Common myeloid progenitor, CD34-positive (primary cell): ENCODE measurements at regions not wholly inside any gene's neighbourhood (a gene's known extent, or its start where the extent isn't known, plus 50 kb on each side); places are given as distances from the start of the nearest gene placed in this dataset.
A peak's percentile ranks its signal among the peaks of the same experiment; 100 is the strongest.

Experiments
- CTCF ChIA-PET: fragments of 350-600 bp; sonication (Branson Sonifier 250); formaldehyde crosslinking; loops from one replicate; lab custom pipeline; 2021; ENCODE audit warnings: antibody characterized with exemption; lab: Charles Lee
- POLR2A ChIA-PET: fragments of 350-600 bp; sonication (Branson Sonifier 250); formaldehyde crosslinking; loops from one replicate; lab custom pipeline; 2021; ENCODE audit warnings: antibody characterized with exemption; lab: Charles Lee
- DNase-seq, 3 donors: peaks; one replicate each; pipeline versions ENCODE4 v3.0.0 to v3.0.0-alpha.2; 2013
- H3K27ac ChIP-seq, 2 experiments: 1 replicate in 1 of 2; 2 replicates in 1 of 2; pipeline ENCODE4 v1.7.0; 2013; ENCODE audit warnings: inconsistent platforms in 2 of 2, low read length in 2 of 2, mild to moderate bottlenecking in 2 of 2, low read depth in 1 of 2, moderate library complexity in 1 of 2; ENCODE audit not compliant: severe bottlenecking in 2 of 2, insufficient read depth in 1 of 2, poor library complexity in 1 of 2
- H3K27me3 ChIP-seq, 5 experiments: replicated peaks in 2 of 5; 1 replicate in 3 of 5; 2 replicates in 2 of 5; pipeline versions ENCODE4 v1.6.1 to v1.7.0; 2013; ENCODE audit warnings: low read length in 4 of 5, mild to moderate bottlenecking in 2 of 5, moderate library complexity in 2 of 5, inconsistent platforms in 1 of 5; ENCODE audit not compliant: insufficient read depth in 5 of 5, control insufficient read depth in 4 of 5
- H3K36me3 ChIP-seq, 4 experiments: 1 replicate in 2 of 4; 2 replicates in 2 of 4; pipeline versions ENCODE4 v1.6.1 to v1.7.0; 2013; ENCODE audit warnings: low read length in 3 of 4, control low read depth in 1 of 4, mild to moderate bottlenecking in 1 of 4; ENCODE audit not compliant: control insufficient read depth in 4 of 4, insufficient read depth in 4 of 4
- H3K4me1 ChIP-seq, 4 experiments: 1 replicate in 3 of 4; 2 replicates in 1 of 4; pipeline versions ENCODE4 v1.6.1 to v1.7.1; 2013; ENCODE audit warnings: low read length in 3 of 4, mild to moderate bottlenecking in 3 of 4, control low read depth in 1 of 4, inconsistent platforms in 1 of 4, moderate library complexity in 1 of 4; ENCODE audit not compliant: control insufficient read depth in 4 of 4, insufficient read depth in 4 of 4; ENCODE audit errors: control extremely low read depth in 1 of 4
- H3K4me3 ChIP-seq, 7 experiments: 1 replicate in 4 of 7; 2 replicates in 3 of 7; pipeline versions ENCODE4 v1.5.1 to v1.7.0; 2013; ENCODE audit warnings: mild to moderate bottlenecking in 7 of 7, low read length in 6 of 7, moderate library complexity in 6 of 7, inconsistent platforms in 2 of 7, low read depth in 2 of 7, control low read depth in 1 of 7; ENCODE audit not compliant: insufficient read depth in 4 of 7, control insufficient read depth in 1 of 7; ENCODE audit errors: extremely low read depth in 1 of 7
- H3K9me3 ChIP-seq, 5 experiments: 1 replicate in 4 of 5; 2 replicates in 1 of 5; pipeline versions ENCODE4 v1.6.1 to v1.7.1; 2013; ENCODE audit warnings: low read length in 4 of 5, mild to moderate bottlenecking in 2 of 5, inconsistent platforms in 1 of 5, low read depth in 1 of 5, moderate library complexity in 1 of 5; ENCODE audit not compliant: control insufficient read depth in 4 of 5, insufficient read depth in 2 of 5; ENCODE audit errors: control extremely low read depth in 1 of 5
- WGBS: methylation state at CpG from one replicate; pipeline ENCODE4 v1.1.5; 2013; ENCODE audit not compliant: insufficient coverage; 5-methylcytosine and 5-hydroxymethylcytosine counted together

DNA sequence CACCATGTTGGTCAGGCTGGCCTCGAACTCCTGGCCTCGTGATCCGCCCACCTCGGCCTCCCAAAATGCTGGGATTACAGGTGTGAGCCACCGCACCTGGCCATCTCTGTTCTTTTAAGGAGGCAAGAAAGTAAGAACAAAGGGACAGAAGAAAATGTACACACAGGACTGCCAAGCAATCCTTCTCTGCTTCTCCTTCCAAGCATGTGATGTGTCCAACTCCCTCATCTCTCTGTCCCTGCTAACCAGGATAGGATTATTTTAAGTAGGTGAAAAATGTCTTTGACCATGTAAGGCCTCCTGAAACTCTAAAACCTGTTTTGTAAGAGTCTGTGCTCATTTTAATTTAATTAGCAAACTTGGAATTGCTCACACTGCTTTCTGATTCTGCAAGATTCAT, 89.3 kb upstream of the ATL2 start:
- POLR2A ChIA-PET, result no interaction called here

DNA sequence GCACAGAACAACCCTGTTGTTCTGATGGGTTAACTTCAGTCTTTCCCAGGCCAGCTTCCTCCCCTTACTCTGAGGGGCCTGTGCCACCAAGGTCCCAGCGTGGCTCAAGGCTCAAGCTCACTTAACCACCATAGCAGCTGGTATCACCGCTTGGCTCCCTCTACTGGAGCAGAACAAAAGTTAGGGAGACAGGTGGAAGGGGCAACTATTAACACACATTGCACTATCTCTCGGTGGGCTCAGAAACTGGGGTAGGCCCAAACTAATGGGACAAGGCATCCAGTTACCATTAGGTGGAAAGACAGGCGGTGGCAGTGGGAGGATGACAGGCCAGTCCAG, 88.7 kb upstream of the ATL2 start:
- H3K27ac ChIP-seq, result no peak overlapping the region
- no peaks in the 10 kb centered on the region for H3K36me3 ChIP-seq
- peaks cover 0 to 3% (median 0%) of the 10 kb centered on the region in 5 experiments for H3K27me3 ChIP-seq
- ChIA-PET CTCF (interaction anchor here (0.6 to 10.9 kb wide), 14 partner anchors 9 to 155 kb away, joined by 3 to 100 read pairs (median 4); no protein-coding TSS in a partner anchor), POLR2A (interaction anchor here (0.6 kb wide), 1 partner anchor 44 kb away, joined by 3 read pairs; no protein-coding TSS in a partner anchor)
- 55% methylated on average over 2 of the region's 4 CpGs for whole genome bisulfite sequencing
- no peaks in the 10 kb centered on the region for H3K9me3 ChIP-seq
- no peak overlapping the region for H3K4me3 ChIP-seq
- peak; percentile 58 to 69 (median 64) for DNase-seq
- H3K4me1 ChIP-seq, result peaks cover 0 to 2% (median 0%) of the 10 kb centered on the region in 4 experiments

More for the DNA sequence above, 89.3 kb upstream of the ATL2 start:
- Histone ChIP-seq H3K4me1 (peaks cover 0 to 2% (median 0%) of the 10 kb centered on the region in 4 experiments), H3K9me3 (no peaks in the 10 kb centered on the region), H3K36me3 (no peaks in the 10 kb centered on the region), H3K4me3 (no peak overlapping the region), H3K27ac (no peak overlapping the region), H3K27me3 (peaks cover 0 to 3% (median 0%) of the 10 kb centered on the region in 5 experiments)
- DNase-seq, result no peak
- CTCF ChIA-PET, result interaction anchor here (0.9 to 10.9 kb wide), 7 partner anchors 9 to 155 kb away, joined by 3 to 100 read pairs (median 3); no protein-coding TSS in a partner anchor
- WGBS, result 100% methylated on average over 5 of the region's 5 CpGs

DNA sequence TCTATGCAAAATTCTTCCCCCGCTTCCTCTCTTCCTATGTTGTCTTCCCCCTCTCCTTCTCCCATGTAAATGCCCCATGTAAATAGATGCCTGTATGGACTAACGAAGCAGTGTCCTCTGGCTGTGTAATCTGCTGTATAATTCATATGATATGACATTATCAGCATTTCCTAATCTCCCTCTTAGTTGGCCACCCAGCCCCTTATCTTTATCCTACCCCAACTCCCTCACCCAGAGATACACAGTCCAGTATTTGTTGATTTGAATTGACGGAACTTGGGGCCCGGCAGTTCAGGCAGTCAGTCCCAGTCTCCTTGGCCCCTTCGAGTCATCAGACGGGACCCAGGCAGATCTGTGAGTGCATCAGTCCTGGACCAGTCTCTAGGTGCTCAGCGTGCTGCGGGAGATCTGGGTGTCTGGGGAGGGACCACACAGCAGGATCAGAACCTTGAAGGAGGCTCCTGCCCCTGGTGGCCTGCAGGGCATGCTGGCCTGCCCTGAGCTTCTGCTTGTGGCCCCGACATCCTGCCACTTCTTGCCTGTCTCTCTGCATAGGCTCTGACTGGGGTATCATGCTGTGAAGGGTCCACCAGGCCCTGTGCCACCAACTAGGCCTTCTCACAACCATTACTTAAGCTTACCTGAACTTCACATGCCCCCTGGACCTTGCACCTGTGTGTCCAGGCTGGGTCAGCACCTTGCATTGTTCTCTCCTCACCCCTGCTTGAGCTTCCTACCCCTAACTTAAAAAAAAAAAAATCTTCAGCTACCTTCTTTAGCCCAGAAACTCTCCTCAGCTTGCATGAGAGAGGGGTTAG, 88.1 kb upstream of the ATL2 start:
- POLR2A ChIA-PET, result interaction anchor here (0.6 kb wide), 1 partner anchor 43 kb away, joined by 3 read pairs; no protein-coding TSS in a partner anchor
- 96% methylated on average over 8 of the region's 9 CpGs for WGBS

DNA sequence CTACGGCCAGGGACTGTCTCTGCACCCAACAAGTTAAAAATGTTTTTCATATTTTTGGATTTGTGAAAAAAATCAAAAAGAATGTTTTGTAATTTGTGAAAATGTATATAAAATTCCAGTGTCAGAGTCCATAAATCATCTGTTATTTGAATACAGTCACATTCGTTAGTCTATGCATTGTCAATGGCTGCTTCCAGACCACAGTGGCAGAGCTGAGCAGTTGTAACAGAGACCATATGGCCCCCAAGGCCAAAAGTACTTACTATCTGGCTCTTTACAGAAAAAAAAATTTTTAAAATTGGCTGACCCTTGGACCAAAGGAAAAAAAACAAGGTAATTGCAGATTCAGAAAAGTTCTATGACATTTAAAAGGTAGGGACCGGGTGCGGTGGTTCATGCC, 86.7 kb upstream of the ATL2 start:
- Histone ChIP-seq H3K9me3 (no peaks in the 10 kb centered on the region), H3K27me3 (peaks cover 0 to 3% (median 0%) of the 10 kb centered on the region in 5 experiments), H3K36me3 (no peaks in the 10 kb centered on the region), H3K4me3 (no peak overlapping the region), H3K4me1 (peaks cover 0 to 2% (median 0%) of the 10 kb centered on the region in 4 experiments), H3K27ac (no peak overlapping the region)
- DNase-seq, result no peak
- POLR2A ChIA-PET, result no interaction called here
- CTCF ChIA-PET, result interaction anchor here (0.7 to 10.9 kb wide), 2 partner anchors 147 to 249 kb away, joined by 3 to 100 read pairs; no protein-coding TSS in a partner anchor
- WGBS, result 96% methylated on average over 3 of the region's 4 CpGs

More for the DNA sequence above, 88.1 kb upstream of the ATL2 start:
- CTCF ChIA-PET, result interaction anchor here (0.6 to 10.9 kb wide), 14 partner anchors 10 to 155 kb away, joined by 3 to 100 read pairs (median 4); no protein-coding TSS in a partner anchor
- Histone ChIP-seq H3K4me3 (no peak overlapping the region), H3K27ac (no peak overlapping the region), H3K9me3 (no peaks in the 10 kb centered on the region), H3K4me1 (peaks cover 0 to 2% (median 0%) of the 10 kb centered on the region in 4 experiments), H3K36me3 (no peaks in the 10 kb centered on the region), H3K27me3 (peaks cover 0 to 3% (median 0%) of the 10 kb centered on the region in 5 experiments)
- DNase-seq, result no peak

DNA sequence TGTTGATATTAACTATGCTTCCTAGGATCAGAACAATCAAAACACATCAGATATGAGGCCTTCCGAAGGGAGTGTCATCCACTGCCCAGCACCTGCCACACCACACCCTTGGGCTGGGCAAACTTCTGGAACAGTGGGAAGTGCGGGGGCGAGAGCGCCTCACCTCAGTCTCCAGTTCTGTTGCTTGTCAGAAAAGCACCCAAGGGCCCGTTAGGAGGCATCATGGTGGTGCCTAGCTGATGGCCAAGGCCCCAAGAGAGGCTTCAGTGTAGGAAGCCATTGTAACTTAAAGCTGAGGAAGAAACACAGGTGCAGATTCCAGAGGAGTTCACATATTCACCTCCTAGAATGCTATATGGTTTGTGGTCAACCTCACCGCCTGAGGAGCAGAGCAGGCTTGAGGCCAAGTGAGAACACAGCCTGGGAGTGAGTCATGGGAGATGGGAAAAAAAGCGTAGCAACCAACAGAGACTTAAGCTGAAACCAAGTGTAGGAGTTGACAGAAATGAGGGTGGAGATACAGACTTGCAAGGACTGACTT, 85.1 kb upstream of the ATL2 start:
- 98% methylated on average over 4 of the region's 7 CpGs for WGBS
- H3K4me3 ChIP-seq, result no peak overlapping the region
- no peaks in the 10 kb centered on the region for H3K27me3 ChIP-seq
- peaks cover 0 to 2% (median 0%) of the 10 kb centered on the region in 4 experiments for H3K4me1 ChIP-seq
- ChIA-PET POLR2A (interaction anchor here (0.5 kb wide), 1 partner anchor 117 kb away, joined by 3 read pairs; no protein-coding TSS in a partner anchor), CTCF (interaction anchor here (1.1 to 10.9 kb wide), 3 partner anchors 11 to 146 kb away, joined by 3 to 100 read pairs (median 5); no protein-coding TSS in a partner anchor)
- no peak for DNase-seq
- H3K9me3 ChIP-seq, result no peaks in the 10 kb centered on the region
- no peaks in the 10 kb centered on the region for H3K36me3 ChIP-seq
- H3K27ac ChIP-seq, result no peak overlapping the region

DNA sequence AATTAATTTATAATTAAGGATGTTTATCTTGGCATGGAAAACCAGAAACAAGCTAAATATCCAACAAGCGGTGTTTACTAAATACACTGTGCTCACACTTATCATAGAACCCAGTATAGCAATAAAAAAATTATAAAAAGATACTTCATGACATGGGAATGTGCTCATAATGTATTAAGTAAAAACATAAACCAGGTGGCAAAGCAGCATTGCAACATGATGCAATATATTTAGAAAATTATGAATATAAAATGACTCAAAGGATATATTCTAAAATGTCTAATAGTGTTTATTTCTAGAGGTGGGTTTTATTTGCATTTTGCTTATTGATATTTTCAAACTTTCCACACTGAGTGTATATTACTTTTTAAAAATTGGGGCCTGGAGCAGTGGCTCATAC, 84.4 kb upstream of the ATL2 start:
- CTCF ChIA-PET, result interaction anchor here (1.2 to 10.9 kb wide), 3 partner anchors 11 to 145 kb away, joined by 4 to 100 read pairs (median 5); no protein-coding TSS in a partner anchor
- POLR2A ChIA-PET, result no interaction called here
- Histone ChIP-seq H3K27ac (no peak overlapping the region), H3K4me3 (no peak overlapping the region), H3K36me3 (no peaks in the 10 kb centered on the region), H3K4me1 (peaks cover 0 to 2% (median 0%) of the 10 kb centered on the region in 4 experiments), H3K27me3 (no peaks in the 10 kb centered on the region), H3K9me3 (no peaks in the 10 kb centered on the region)
- WGBS, result no CpG with 5 or more reads among the region's 1 CpG
- DNase-seq, result no peak
